CD4-positive, alpha-beta T cell treated with Interleukin-15 for 1 hour (primary cell): ENCODE measurements at regions not wholly inside any gene's neighbourhood (a gene's known extent, or its start where the extent isn't known, plus 50 kb on each side); places are given as distances from the start of the nearest gene placed in this dataset.
"Not testable (repeated sequence)": the region's sequence is repeated elsewhere in the genome, so short reads cannot be mapped to it uniquely, and the experiment has no call there.

Source experiments
- DNase-seq: peaks from one replicate; pipeline ENCODE4 v3.0.0-alpha.2; 2020

DNA sequence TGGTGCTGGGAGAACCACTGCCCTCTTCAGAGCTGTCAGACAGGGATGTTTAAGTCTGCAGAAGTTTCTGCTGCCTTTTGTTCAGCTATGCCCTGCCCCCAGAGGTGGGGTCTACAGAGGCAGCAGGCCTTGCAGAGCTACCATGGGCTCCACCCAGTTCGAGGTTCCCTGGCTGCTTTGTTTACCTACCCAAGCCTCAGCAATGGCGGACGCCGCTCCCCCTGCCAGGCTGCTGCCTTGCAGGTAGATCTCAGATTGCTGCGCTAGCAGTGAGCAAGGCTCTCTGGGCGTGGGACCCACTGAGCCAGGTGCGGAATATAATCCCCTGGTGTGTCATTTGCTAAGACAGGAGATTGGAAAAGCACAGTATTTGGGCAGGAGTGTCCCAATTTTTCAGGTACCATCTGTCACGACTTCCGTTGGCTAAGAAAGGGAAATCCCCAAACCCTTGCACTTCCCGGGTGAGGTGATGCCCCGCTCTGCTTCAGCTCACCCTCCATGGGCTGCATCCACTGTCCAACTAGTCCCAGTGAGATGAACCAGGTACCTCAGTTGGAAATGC, 1415.5 kb downstream of the GRIK2 start:
- not testable (repeated sequence) for DNase-seq

DNA sequence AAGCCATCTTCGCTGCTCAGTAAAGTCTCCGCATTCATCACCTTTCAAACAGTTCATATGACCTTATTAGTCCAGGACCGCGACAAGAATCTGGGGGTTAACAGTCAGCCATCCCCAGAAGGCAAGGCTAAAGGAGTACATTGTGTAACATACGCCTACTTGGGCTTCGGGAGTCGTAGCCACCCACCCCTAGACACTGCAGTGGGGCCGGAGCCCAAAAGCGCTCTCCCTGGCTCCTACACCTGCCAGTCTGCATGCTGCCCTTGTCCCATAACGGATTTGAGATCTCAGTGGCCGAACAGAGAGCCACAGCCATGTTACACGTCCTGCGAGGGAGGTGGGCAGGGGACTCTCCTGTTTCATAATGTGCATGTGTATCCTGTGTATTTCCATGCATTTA, 1405.5 kb downstream of the GRIK2 start:
- DNase-seq = no peak

DNA sequence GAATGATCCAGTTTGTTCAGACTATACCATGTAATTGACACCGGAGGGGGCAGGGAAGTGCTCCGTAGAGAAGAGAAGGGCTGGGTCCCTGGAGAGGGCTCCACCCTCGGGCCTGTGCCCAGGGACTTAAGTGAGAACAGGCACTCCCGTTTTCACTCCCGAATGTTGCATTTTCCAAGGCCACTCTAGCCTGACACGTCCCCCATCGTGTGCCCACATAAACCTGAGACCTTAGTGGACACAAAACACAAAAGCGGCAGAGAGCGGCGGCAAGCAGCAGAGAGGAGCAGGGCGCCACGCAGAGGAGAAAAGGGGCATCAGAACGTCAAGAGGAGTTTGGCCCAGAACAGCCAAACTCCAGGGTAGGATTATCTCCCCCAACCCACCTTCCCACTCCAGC, 1405.1 kb downstream of the GRIK2 start:
- no peak for DNase-seq

DNA sequence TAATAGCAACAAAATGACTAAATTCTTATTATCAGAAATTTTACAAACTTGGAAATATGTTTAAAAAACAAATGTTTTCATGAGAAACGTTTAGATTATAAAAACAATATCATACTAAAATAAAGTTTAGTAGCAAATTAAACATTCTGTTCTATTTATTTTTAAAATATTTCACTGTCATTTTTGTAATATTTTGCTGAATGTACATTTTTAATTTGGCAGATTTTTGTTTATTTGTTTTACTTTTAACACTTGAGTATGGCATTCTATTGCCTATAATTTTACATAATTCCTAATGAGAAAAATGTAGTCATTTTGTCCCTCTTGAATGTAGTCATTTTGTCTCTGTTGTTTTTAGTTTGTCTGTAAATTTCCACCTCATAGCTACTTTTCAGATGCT, 1400.2 kb downstream of the GRIK2 start:
- DNase-seq = no peak

DNA sequence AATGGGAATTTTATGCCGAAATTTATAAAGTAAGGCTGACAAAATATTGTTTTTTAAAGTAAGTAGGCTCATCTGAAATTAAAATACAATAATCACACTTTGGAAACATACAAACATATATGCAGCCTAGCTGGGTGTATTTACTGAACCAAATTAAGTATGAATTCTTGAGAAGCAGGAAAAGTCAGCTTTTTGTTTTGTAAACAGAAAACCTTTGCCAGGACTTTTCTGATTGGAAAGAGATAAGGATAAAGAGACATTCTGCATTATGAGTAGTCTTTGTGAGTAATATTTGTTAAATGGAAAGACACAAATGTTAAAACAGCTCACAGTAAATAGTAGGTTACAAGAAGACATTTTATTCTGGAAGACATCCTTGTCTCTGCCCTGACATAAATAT, 1380.8 kb downstream of the GRIK2 start:
- no peak for DNase-seq

DNA sequence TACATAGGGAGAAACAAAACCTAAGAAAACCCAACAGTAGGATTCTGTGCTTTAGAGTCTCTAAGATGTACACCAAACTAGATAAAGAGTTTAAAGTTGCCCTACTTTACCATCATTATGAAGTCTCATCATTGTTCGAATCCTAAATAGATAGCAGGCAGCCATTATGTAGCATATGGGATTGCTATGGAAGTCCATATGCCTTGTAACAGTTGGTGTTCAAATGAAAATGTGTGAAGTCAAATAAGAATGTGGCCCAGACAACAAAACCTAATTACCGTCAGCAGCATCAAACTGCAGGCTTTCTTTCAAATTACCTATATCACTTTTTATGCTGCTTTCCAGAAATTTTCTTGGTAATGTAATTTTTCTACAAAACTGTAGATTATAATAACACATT, 1380.1 kb downstream of the GRIK2 start:
- no peak for DNase-seq

DNA sequence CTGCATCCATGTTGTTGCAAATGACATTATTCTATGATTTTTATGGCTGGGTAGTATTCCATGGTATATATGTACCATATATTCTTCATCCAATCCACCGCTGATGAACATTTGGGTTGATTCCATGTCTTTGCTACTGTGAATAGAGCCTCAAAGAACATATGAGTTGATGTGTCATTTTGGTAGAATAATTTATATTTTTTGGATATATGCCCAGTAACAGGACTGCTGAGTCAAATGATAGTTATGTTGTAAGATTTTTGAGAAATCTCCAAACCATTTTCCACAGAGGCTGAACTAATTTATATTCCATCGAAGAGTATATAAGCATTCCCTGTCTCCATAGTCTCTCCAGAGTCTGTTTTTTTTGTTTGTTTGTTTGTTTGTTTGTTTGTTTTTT, 1373.5 kb downstream of the GRIK2 start:
- DNase-seq = no peak

DNA sequence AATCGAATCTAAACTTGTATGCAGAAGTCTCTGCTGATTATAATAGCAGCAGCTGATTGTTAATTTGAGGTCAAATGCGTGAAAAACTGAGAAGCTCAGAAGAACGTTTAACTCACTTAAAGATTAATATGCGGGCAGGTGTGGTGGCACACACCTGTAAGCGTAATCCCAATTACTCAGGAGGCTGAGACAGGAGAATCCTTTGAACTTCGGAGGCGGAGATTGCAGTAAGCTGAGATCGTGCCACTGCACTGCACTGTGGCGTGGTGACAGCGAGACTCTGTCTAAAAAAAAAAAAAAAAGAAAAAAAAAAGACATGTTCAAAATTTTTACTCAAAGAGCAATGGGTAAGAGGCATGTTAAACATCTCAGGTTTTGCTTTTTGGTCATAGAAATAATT, 1370.8 kb downstream of the GRIK2 start:
- no peak for DNase-seq

DNA sequence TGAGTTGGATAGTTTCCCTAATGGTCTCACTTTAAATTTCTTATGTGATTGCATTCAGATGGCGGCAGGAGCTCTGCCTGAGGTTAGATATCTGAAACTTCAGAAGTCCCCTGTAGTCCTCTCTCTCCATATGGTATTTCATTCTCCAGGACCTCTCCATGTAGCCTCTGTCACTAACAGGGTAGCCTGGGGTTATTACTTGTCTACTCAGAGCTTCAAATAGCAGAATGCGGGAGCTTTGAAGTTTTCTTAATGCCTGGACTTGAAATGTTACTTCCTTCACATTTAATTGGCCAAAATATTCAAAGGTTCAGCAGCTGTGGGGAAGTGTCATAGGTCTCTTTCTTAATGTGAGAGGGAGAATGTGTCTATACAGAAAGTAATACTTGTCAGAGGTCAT, 1370.4 kb downstream of the GRIK2 start:
- no peak for DNase-seq

DNA sequence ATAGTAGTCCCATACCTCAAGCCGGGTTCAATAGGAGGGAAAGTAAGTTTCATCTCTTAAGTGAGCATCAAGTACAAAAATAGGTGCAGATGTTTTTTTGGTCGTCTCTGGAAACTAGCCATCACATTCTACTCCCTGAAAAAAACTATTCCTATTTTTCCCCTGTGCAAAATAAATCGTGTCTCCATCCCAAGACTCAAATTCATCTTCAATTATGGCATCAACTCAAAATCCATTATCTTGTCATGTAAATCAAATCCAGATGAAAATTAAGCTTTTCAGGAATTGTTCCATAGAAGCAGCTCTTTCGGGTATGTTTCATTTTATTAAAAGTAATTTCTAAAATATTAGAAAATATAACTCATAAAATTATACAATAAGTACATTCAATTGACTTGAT, 1368.4 kb downstream of the GRIK2 start:
- no peak for DNase-seq

DNA sequence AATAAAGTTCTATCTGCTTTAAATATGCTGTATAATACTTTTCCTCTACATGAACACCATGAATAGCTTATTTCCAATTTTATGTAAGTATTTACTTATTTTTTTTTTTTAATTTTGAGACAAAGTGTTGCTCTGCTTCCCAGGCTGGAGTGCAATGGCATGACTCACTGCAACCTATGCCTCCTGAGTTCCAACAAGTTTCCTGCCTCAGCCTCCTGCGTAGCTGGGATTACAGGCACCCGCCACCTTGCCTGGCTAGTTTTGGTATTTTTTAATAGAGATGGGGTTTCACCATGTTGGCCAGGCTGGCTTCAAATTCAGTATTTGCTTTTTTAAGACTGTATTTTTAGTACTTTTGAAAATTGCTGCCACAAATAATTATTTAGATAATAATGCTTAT, 1365.9 kb downstream of the GRIK2 start:
- DNase-seq = no peak

DNA sequence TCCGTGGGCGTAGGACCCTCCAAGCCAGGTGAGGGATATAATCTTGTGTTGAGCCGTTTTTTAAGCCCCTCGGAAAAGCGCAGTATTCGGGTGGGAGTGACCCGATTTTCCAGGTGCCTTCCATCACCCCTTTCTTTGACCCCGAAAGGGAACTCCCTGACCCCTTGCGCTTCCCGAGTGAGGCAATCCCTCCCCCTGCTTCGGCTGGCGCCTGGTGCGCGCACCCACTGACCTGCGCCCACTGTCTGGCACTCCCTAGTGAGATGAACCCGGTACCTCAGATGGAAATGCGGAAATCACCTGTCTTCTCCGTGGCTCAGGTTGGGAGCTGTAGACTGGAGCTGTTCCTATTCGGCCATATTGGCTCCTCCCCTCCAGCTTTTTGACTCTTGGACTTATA, 1365.0 kb downstream of the GRIK2 start:
- not testable (repeated sequence) for DNase-seq

DNA sequence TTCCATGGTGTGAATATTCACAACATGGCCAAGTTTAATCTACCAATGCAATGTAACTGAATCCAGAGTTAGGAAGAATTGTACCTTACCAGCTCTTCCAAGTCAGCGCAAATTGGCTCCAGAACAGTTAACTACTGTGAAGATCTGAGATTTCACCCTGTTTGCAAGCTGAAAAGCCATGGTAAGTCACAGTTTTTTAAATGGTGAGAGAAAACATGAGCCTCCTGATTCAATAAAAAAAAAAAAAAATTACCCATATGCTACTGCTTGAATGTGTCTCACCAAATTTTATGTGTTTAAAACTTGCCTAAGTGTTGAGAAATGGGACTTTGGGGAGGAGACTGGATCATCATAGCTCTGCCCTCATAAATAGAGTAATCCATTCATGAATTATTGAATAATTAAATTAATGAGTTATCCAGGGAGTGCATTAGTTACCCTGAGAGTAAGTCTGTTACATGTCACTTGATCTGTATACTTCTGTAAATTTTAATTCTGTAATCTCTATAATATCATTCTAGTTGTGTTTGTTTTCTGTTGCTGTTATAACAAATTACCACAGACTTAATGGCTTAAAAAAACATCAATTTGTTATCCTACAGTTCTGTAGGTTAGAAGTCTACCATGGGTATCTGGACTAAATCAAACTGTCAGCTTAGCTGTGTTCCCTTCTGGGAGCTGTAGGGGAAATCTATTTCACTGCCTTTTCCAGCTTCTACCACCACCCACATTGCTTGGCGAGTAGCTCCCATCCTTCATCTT, 1355.9 kb downstream of the GRIK2 start:
- DNase-seq = no peak

DNA sequence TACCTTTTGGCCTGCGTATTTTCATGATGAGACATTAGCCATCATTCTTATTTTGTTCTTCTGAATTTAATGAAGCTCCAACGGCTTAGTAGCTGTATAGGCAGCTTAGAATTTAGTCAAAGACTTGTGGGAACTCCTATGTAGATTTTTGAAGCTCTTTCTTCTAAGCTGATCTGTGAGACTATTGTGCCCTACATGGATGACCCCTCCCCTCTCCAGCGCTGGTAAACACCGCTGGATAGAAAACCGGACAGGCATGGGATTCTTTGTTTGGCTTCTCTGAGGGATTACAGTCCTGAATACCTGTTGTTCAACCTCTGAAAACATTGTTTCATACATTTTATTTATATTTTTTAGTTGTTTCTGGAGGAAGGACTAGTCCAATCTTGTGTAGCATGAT, 1353.4 kb downstream of the GRIK2 start:
- no peak for DNase-seq

DNA sequence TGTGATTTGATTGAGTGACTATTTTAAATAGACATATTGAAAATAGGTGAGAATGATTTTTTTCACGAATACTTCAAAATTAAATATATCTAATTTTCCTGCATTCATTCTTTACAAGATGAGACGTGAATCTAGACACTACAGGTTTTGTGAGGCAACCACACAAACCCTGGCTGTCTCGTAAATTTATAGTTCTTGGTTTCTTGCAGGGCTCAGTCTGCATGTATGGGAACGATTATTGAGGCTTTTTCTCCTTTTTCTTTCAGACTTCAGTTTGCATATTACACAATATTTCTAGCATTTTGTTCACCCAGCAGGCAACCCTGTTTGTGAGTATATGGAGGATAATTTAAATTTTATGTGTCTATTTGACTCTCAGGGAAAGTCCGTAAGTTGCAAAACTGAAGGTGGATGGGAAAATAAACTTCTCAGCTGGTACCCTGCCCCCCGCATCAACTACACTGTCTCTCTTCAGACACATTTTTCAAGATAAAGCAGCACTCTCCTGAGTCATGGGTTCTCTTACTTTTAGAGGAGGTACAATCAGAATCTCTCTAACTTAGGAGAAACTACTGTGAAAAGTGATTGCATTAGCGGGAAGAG, 1349.3 kb downstream of the GRIK2 start:
- no peak for DNase-seq

DNA sequence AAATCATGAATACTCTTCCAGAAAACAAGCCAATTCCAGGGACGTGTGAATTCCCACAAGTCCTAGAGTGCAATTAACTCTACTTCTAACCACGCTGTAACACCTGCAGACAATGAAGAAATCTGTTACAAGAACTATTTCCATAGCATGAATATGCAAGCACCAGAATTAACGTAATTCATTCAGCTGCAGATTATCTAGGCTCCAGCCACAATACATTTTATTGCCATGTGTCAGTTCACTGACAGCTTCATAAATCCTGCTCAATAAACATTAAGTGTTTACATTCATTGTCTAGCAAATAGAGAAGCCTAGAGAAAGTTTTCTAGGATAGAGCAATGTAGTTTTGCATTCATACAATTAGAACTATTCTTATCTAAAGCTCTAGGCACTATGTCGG, 1348.5 kb downstream of the GRIK2 start:
- no peak for DNase-seq

DNA sequence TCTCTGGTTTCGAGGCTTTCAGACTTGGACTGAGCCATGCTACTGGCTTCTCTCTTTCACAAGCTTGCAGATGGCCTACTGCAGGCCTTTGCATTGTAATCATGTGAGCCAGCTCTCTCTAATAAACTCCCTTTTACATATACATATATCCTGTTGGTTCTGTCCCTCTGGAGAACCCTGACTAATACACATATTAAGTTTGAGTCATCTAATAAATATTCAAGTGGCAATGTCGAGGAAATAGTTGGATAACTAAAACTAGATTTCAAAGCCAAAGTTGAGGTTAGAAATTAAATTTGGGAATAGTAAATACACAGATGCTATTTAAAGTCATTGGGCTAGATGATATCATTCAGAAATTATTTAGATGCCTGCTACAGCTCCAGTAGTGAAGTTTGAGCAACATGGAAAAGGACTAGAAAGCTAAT, 1343.4 kb downstream of the GRIK2 start:
- no peak for DNase-seq

DNA sequence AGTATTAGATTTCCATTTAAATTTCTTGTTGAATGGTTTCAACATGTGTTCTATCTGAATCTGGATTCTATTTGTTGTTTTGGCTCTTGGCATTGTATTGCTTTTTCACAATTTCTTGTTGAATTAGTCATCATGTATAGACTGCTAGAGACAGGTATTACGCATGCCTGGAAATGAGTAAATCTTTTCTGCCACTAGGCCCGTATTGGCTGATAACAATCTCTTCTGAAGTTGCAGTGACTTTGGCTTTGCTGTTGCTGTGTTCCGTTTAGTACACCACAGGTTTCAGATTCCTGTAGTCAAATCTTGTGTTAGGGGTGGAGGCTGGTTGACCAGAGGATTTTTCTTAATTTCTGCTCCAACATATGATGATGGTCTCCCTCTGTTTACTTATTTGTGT, 1339.4 kb downstream of the GRIK2 start:
- DNase-seq = no peak

DNA sequence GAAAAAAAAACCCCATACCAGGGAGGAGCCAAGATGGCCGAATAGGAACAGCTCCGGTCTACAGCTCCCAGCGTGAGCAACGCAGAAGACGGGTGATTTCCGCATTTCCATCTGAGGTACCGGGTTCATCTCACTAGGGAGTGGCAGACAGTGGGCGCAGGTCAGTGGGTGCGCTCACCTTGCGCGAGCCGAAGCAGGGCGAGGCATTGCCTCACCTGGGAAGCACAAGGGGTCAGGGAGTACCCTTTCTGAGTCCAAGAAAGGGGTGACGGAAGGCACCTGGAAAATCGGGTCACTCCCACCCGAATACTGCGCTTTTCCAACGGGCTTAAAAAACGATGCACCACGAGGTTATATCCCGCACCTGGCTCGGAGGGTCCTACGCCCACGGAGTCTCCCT, 1328.6 kb downstream of the GRIK2 start:
- not testable (repeated sequence) for DNase-seq

DNA sequence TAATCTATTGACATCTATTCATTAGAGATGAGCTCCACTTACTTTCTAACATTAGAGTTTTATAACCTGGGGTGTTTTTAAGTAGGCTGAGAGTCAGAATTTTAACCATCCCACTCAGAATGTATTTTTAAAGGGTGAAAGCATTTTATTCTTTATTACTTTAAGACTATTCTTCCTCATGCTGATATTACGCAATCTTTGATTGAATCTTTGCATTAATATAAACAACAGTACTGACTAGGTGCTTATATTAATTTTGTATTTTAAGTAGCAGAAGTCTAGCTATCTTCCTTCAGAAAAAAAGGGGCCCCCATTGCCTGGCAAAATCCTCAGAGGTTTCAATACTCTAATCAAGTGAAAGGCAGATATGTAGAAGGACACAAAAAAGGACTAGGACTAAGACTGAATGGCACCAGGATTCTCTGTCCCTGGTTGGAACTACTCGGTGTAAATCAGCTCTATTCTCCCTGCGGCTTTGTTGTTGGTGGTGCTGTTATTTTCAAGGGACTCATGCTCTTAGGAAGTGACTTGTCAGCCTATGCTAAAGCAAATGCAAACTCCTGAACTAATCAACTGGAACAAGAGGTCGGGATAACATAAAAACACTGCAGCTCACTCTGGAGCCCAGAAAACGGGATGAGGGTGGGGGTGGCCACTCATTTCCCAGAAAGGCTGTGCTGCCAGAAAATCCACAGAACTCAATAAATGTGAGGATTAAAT, 1324.4 kb downstream of the GRIK2 start:
- no peak for DNase-seq

DNA sequence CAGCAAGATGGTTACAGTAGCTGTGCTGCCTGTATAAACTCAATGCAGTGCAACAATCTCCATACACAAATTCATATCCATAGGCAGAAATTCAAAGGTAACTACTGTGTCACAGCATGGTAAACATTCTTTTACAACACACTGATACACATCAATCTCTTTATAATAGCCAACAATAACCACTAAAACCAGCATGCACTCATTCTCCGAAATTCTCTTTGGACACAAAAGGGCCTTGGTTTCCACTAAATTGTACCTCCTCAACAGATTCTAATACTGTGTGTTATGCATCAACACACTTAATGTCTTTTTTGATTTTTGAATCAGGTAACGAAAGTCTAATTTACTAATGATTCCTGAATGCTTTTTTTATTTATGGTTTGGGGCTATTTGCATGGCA, 1323.7 kb downstream of the GRIK2 start:
- no peak for DNase-seq

DNA sequence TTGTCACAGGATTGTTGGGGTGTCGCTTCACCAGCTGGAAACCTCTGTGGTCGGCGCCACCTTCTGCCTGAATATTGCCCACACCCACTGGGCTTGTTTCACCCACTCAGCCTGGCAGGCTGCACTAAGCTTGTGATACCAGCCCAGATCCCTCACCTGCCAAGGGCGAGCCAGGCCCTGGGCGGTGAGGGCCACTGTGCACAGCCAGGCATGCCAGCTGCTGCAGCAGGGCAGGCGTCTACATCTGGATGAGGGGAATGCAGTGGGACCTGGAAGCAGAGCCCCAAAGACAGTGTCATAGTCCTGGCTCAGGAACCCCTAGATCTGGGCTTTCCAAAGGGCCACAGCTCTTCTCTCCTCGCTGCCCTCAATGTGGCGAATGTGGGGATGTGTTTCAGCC, 1307.5 kb downstream of the GRIK2 start:
- no peak for DNase-seq

DNA sequence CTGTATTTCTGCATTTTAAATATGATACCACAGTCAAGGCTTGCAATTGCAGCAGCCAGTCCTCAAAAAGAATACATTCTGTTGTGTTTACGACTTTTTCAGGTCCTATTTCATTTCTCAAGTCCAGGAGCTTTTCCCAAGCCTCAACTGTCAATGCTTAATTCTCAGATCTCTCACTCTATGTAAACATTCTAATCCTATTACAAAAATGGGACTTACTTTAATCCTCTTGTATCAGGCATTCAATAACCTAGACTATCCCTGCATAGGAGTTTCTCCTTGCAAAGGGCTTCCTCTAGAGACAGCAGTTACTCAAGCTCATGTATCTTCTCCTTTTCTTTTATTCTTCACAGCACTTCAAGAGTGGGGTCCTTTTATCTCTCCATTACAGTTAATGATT, 1293.0 kb downstream of the GRIK2 start:
- no peak for DNase-seq

DNA sequence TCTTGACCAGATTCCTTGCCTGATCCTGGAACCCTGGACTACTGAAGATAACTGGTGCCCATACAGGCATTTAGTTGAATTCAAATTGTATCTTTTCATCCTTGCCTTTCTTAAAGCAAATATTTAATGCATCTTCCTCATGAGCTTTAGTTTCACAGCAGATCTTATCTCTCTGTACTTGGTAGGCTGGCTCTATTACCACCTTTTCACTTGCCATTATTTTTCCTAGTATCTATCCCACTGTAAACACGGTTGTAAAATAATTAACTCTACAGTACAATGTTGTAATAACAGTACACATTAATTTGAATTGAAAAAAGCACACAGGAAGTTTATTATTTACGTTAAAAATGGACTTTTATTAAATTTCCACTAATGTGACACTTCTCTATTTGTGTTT, 1286.9 kb downstream of the GRIK2 start:
- no peak for DNase-seq
